ENCODE measurements at regions not wholly inside any gene's neighbourhood (a gene's known extent, or its start where the extent isn't known, plus 50 kb on each side); places are given as distances from the start of the nearest gene placed in this dataset.

DNA sequence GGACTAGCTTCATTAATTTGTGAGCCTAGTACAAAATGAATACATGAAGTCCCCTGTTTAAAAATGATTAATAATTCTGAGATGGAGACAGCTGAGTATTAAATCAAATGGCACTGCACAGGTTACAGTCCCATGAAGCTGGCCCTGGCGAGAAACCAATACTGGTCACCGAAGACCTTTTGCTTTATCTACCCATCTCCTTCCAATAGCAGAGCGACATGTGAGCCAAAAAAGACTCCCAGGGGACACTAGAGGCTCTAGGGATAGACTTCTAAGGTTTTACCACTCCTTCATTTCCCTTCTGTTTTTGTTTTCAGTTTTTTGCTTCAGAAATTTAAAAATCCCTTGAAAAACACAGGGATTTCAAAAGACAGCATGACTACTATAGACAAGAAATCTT is 97.0 kb upstream of the CCSER1 start:
- Histone ChIP-seq H3K4me3 (no peak overlapping the region), H3K27ac (no peak overlapping the region), H3K36me3 (no peaks in the 10 kb centered on the region), H3K4me1 (no peaks in the 10 kb centered on the region), H3K27me3 (no peaks in the 10 kb centered on the region), H3K9me3 (no peaks in the 10 kb centered on the region)
- TF ChIP-seq POLR2A (IDR thresholded peaks at IDR 0.05) (no peak), EP300 (IDR thresholded peaks at IDR 0.05) (no peak), POLR2AphosphoS5 (IDR thresholded peaks at IDR 0.05) (no peak)
- TF ChIP-seq, protein P1, sequence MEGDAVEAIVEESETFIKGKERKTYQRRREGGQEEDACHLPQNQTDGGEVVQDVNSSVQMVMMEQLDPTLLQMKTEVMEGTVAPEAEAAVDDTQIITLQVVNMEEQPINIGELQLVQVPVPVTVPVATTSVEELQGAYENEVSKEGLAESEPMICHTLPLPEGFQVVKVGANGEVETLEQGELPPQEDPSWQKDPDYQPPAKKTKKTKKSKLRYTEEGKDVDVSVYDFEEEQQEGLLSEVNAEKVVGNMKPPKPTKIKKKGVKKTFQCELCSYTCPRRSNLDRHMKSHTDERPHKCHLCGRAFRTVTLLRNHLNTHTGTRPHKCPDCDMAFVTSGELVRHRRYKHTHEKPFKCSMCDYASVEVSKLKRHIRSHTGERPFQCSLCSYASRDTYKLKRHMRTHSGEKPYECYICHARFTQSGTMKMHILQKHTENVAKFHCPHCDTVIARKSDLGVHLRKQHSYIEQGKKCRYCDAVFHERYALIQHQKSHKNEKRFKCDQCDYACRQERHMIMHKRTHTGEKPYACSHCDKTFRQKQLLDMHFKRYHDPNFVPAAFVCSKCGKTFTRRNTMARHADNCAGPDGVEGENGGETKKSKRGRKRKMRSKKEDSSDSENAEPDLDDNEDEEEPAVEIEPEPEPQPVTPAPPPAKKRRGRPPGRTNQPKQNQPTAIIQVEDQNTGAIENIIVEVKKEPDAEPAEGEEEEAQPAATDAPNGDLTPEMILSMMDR (IDR thresholded peaks at IDR 0.05): no peak
- 82 to 90% methylated on average over 3 of the region's 3 CpGs for WGBS, 2 donors
- ATAC-seq (ENCODE audit: low FRiP score in 2 of 2): no peak
- DNase-seq: no peak

DNA sequence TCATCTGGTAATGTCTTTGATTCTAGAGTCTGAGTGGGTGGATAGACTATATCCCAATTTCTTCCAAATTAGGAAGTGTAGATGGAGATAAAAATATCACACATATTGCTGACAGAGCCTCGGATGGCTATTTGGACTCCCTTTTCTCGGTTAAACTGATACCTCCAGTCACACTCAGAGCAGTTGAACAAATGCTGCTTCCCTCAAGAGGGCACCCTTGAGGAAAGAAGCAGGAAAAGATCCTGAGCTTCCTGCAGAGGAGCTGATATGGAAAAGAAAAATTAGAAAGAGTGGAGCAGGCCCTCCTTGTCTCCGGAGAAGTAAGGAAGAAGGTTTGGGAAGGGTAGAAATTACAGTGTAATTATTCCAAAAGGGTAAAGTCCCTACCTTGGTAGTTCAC is 96.2 kb upstream of the CCSER1 start:
- no peak for DNase-seq
- Histone ChIP-seq H3K4me1 (no peaks in the 10 kb centered on the region), H3K4me3 (no peak overlapping the region), H3K27ac (no peak overlapping the region), H3K36me3 (no peaks in the 10 kb centered on the region), H3K9me3 (no peaks in the 10 kb centered on the region), H3K27me3 (no peaks in the 10 kb centered on the region)
- ATAC-seq (ENCODE audit: low FRiP score in 2 of 2): no peak
- no peak for TF ChIP-seq EP300 (IDR thresholded peaks at IDR 0.05)
- TF ChIP-seq POLR2AphosphoS5 (IDR thresholded peaks at IDR 0.05): no peak
- TF ChIP-seq POLR2A (IDR thresholded peaks at IDR 0.05): no peak
- TF ChIP-seq, protein P1 (IDR thresholded peaks at IDR 0.05): no peak
- WGBS, 2 donors: 48 to 56% methylated on average over 3 of the region's 3 CpGs

DNA sequence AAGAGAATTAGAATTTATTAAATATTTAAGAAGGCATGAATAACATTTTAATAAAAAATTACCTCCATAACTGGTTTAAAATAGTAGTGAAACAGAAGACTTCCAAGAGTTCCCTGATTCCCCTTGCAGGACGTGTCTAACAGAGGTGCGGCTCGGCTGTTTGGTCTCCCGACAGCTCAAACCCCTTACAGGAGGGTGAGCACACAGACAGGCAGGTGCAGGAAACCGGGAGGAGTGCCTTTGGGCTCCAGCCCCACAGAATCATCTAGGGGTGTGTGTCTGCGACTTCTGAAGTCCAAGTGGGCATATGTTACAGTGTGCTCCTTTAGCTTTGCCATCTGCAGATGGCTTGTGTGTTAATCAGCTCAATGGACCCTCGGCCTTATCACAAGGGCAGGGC is 88.1 kb upstream of the CCSER1 start:
- TF ChIP-seq POLR2A (IDR thresholded peaks at IDR 0.05) (no peak), POLR2AphosphoS5 (IDR thresholded peaks at IDR 0.05) (no peak), EP300 (IDR thresholded peaks at IDR 0.05) (no peak)
- TF ChIP-seq, protein P1 (IDR thresholded peaks at IDR 0.05): no peak
- H3K4me1 ChIP-seq: no peaks in the 10 kb centered on the region
- H3K27ac ChIP-seq: no peak overlapping the region
- H3K9me3 ChIP-seq: no peaks in the 10 kb centered on the region
- no peak for DNase-seq
- no peak for ATAC-seq (ENCODE audit: low FRiP score in 2 of 2)
- H3K27me3 ChIP-seq: no peaks in the 10 kb centered on the region
- no peaks in the 10 kb centered on the region for H3K36me3 ChIP-seq
- WGBS, 2 donors: 88% methylated on average over 6 to 7 of the region's 7 CpGs
- H3K4me3 ChIP-seq: no peak overlapping the region

DNA sequence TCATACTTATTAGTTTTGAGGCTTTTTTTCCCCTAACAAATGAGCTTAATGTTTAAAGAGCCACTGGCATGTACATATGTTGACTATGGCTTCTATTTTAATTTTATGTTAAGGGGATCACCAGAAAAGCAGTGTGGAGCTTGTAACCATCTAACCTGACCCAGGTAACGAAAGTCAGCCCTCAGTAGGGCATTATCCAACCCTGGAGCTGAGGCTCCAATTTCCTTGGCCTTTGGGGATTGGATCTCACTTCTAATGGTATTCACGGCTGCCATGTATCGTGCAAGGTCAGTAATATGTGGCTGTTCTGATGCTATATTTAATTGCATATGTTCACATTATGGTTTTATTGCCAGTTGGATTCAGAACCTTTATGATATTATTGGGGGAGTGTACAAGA is 75.2 kb upstream of the CCSER1 start:
- H3K27me3 ChIP-seq: no peaks in the 10 kb centered on the region
- WGBS, 2 donors: 87 to 90% methylated on average over 3 of the region's 3 CpGs
- no peak for DNase-seq
- ATAC-seq (ENCODE audit: low FRiP score in 2 of 2): no peak
- no peaks in the 10 kb centered on the region for H3K36me3 ChIP-seq
- H3K4me3 ChIP-seq: no peak overlapping the region
- H3K4me1 ChIP-seq: no peaks in the 10 kb centered on the region
- TF ChIP-seq EP300 (IDR thresholded peaks at IDR 0.05) (no peak), POLR2AphosphoS5 (IDR thresholded peaks at IDR 0.05) (no peak), POLR2A (IDR thresholded peaks at IDR 0.05) (no peak)
- TF ChIP-seq, protein P1 (IDR thresholded peaks at IDR 0.05): no peak
- no peaks in the 10 kb centered on the region for H3K9me3 ChIP-seq
- H3K27ac ChIP-seq: no peak overlapping the region

DNA sequence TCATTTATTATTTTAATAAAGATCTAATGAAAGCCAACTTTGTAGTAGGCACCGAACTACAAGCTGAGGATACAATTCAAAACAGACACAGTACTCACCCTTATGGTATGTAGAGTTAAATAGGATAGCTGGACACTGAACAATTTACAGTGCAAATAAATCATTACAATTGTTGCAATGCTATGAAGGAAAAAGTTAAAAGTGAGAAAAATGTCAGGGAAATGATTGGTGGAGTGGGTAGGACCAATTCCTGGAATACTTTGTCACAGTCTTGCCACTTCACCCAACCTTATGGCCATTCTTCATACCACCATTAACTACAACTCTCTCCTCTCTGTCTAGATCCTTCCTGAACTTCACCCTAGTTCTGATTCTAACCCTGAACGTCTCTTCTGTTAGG is 70.1 kb upstream of the CCSER1 start:
- H3K4me1 ChIP-seq: no peaks in the 10 kb centered on the region
- no peaks in the 10 kb centered on the region for H3K36me3 ChIP-seq
- DNase-seq (no peak), ATAC-seq (ENCODE audit: low FRiP score in 2 of 2) (no peak)
- no peak overlapping the region for H3K27ac ChIP-seq
- no peaks in the 10 kb centered on the region for H3K9me3 ChIP-seq
- no peaks in the 10 kb centered on the region for H3K27me3 ChIP-seq
- 63 to 91% methylated on average over 2 of the region's 2 CpGs for WGBS, 2 donors
- no peak overlapping the region for H3K4me3 ChIP-seq
- TF ChIP-seq POLR2AphosphoS5 (IDR thresholded peaks at IDR 0.05): no peak
- no peak for TF ChIP-seq EP300 (IDR thresholded peaks at IDR 0.05)
- TF ChIP-seq, protein P1 (IDR thresholded peaks at IDR 0.05): no peak
- no peak for TF ChIP-seq POLR2A (IDR thresholded peaks at IDR 0.05)
